Upper lobe of left lung (tissue), 4 donors: ENCODE measurements at regions not wholly inside any gene's neighbourhood (a gene's known extent, or its start where the extent isn't known, plus 50 kb on each side); places are given as distances from the start of the nearest gene placed in this dataset.

ENCODE experiments used
- CTCF ChIP-seq, 6 experiments: fragments of 450-650 bp in 4 of 6; fragments of 200-600 bp in 2 of 6; sonication (generic) in 2 of 6; IDR thresholded peaks; one replicate each; pipeline ENCODE4 v1.5.1; 2016 to 2019; ENCODE audit warnings: antibody characterized with exemption in 6 of 6
- EP300 ChIP-seq, 4 donors: sonication (generic); formaldehyde crosslinking; IDR thresholded peaks; one replicate each; pipeline ENCODE4 v1.5.1; 2017; ENCODE audit warnings: antibody characterized with exemption in 4 of 4, control low read depth in 2 of 4
- POLR2A ChIP-seq, 4 donors: fragments of 450-650 bp; IDR thresholded peaks; one replicate each; pipeline ENCODE4 v1.5.1; 2016 to 2017; ENCODE audit warnings: antibody characterized with exemption in 4 of 4, mild to moderate bottlenecking in 2 of 4
- POLR2AphosphoS5 ChIP-seq, 2 donors: sonication (generic); formaldehyde crosslinking; IDR thresholded peaks; one replicate each; pipeline ENCODE4 v1.5.1; 2017; ENCODE audit warnings: antibody characterized with exemption in 2 of 2

- TF ChIP-seq CTCF (IDR thresholded peaks at IDR 0.05) (no peak), POLR2A (IDR thresholded peaks at IDR 0.05) (no peak), EP300 (IDR thresholded peaks at IDR 0.05) (no peak), POLR2AphosphoS5 (IDR thresholded peaks at IDR 0.05) (no peak)
Measured at GRCh38 chr7:113339661-113340060, 221.3 kb upstream of the SMIM30 start.
